Coronary artery (tissue), 2 donors: ENCODE measurements at regions not wholly inside any gene's neighbourhood (a gene's known extent, or its start where the extent isn't known, plus 50 kb on each side); places are given as distances from the start of the nearest gene placed in this dataset.

ENCODE experiments used
- DNase-seq: peaks from one replicate; pipeline ENCODE4 v3.0.0-alpha.2; 2017; ENCODE audit warnings: low spot score
- H3K27ac ChIP-seq, 2 donors: fragments of 200-600 bp; sonication (generic); one replicate each; pipeline ENCODE4 v1.5.1; 2016 to 2019
- H3K4me3 ChIP-seq: fragments of 200-600 bp; sonication (generic); 2 replicates; pipeline ENCODE4 v1.5.1; 2016; ENCODE audit warnings: mild to moderate bottlenecking, moderate library complexity
- CTCF ChIP-seq: fragments of 200-600 bp; sonication (generic); IDR thresholded peaks from one replicate; pipeline ENCODE4 v1.5.1; 2019; ENCODE audit warnings: antibody characterized with exemption

GRCh38 chrX:3191796-3192195 lies 150.5 kb downstream of the ARSF start:
- no peak for TF ChIP-seq CTCF
- H3K4me3 ChIP-seq = no peak overlapping the region
- no peak overlapping the region for H3K27ac ChIP-seq
- DNase-seq = no peak

- Histone ChIP-seq H3K4me3 (no peak overlapping the region), H3K27ac (no peak overlapping the region)
- DNase-seq = no peak
- TF ChIP-seq CTCF = no peak
Measured at GRCh38 chrX:3191201-3191600, 149.9 kb downstream of the ARSF start.

- DNase-seq = no peak
- peak overlapping the region in 1 of 2 donors; percentile 22 for H3K27ac ChIP-seq
- TF ChIP-seq CTCF = no peak
- no peak overlapping the region for H3K4me3 ChIP-seq
Measured at GRCh38 chrX:3184176-3184930, 143.1 kb downstream of the ARSF start.

GRCh38 chrX:3181846-3182245 lies 140.6 kb downstream of the ARSF start:
- Histone ChIP-seq H3K4me3 (no peak overlapping the region), H3K27ac (no peak overlapping the region)
- no peak for TF ChIP-seq CTCF
- DNase-seq = no peak

- Histone ChIP-seq H3K4me3 (no peak overlapping the region), H3K27ac (no peak overlapping the region)
- TF ChIP-seq CTCF = no peak
- no peak for DNase-seq
Measured at GRCh38 chrX:3178329-3178728, 137.1 kb downstream of the ARSF start.

- no peak overlapping the region for H3K4me3 ChIP-seq
- no peak overlapping the region for H3K27ac ChIP-seq
- DNase-seq = no peak
- no peak for TF ChIP-seq CTCF
Measured at GRCh38 chrX:3177851-3178250, 136.6 kb downstream of the ARSF start.

- H3K27ac ChIP-seq = no peak overlapping the region
Measured at GRCh38 chrX:3176439-3176820, 135.2 kb downstream of the ARSF start.

More at GRCh38 chrX:3176439-3176820, 135.2 kb downstream of the ARSF start:
- H3K4me3 ChIP-seq = no peak overlapping the region
- DNase-seq = no peak
- TF ChIP-seq CTCF = no peak
